Esophagus muscularis mucosa (tissue), 4 donors: ENCODE measurements at regions not wholly inside any gene's neighbourhood (a gene's known extent, or its start where the extent isn't known, plus 50 kb on each side); places are given as distances from the start of the nearest gene placed in this dataset.

ENCODE experiments used
- CTCF ChIP-seq, 3 experiments: fragments of 200-600 bp in 2 of 3; fragments of 450-650 bp in 1 of 3; sonication (generic) in 2 of 3; IDR thresholded peaks; one replicate each; pipeline ENCODE4 v1.5.1; 2017 to 2019; ENCODE audit warnings: antibody characterized with exemption in 3 of 3, mild to moderate bottlenecking in 2 of 3, moderate library complexity in 1 of 3
- EP300 ChIP-seq: sonication (generic); formaldehyde crosslinking; IDR thresholded peaks from one replicate; pipeline ENCODE4 v1.6.1; 2017; ENCODE audit warnings: antibody characterized with exemption
- POLR2AphosphoS5 ChIP-seq, 2 donors: sonication (generic); formaldehyde crosslinking; IDR thresholded peaks; one replicate each; pipeline ENCODE4 v1.6.1; 2017; ENCODE audit warnings: antibody characterized with exemption in 2 of 2

DNA sequence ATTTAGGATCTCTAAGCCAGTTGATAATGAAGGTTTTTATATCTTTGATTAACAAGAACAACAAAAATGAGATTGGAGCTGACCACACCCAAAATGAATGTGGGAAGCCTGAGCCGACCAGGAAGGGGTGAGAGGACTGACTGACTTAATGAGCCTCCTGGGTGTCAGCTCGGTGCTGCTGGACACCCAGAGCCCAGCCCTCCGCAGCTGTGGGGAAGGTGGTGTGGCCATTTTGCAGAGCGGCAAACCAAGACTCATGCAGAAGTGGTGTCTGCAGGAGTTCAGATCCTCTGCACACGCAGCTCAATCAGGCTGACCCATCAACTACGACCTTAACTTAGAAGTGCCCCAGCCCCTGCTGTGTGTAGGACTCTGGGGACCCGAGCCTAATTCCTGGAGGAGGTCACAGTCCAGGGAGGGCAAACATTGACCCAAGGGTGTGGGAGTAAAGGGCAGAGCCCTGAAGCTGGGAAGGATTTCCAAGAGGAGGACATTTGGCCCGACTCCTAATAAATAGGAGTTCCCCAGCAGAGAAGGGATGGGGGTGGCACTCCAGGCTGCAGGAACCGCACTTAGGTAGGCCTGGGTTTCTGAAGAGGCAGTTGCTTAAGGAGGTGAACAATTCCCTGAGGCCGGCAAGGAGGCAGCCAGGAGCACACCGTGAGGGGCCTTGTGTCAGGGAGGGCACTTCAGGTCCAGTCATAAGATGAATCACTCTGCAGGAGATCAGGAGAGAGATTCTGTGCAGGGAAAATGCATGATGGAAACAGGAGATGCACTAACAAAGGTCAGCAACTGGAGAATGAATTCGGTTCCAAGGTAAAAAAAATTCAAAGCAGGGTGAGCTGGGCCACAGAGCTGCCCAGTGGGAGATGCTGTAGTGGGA, 197.1 kb upstream of the TPM1 start:
- TF ChIP-seq CTCF (IDR thresholded peaks at IDR 0.05) (no peak), POLR2AphosphoS5 (IDR thresholded peaks at IDR 0.05) (no peak), EP300 (no peak)
